ENCODE measurements at regions not wholly inside any gene's neighbourhood (a gene's known extent, or its start where the extent isn't known, plus 50 kb on each side); places are given as distances from the start of the nearest gene placed in this dataset.

GRCh38 chr6:170462366-170463020 is 90.6 kb downstream of the PSMB1 start:
- Histone ChIP-seq H3K4me3 (ENCODE audit: low read depth in 1 of 2, low read length in 2 of 2) (no peak overlapping the region), H3K27me3 (ENCODE audit: low read depth, low read length) (no peaks in the 10 kb centered on the region), H3K27ac (ENCODE audit: low read length) (no peak overlapping the region), H3K9me3 (ENCODE audit: control insufficient read depth in 1 of 2, low read length in 2 of 2) (no peaks in the 10 kb centered on the region), H3K4me1 (ENCODE audit: control insufficient read depth in 1 of 2, insufficient read depth in 2 of 2, low read length in 2 of 2) (peaks cover 0 to 4% of the 10 kb centered on the region in 2 donors), H3K36me3 (ENCODE audit: control insufficient read depth in 1 of 2, insufficient read depth in 2 of 2, low read length in 2 of 2) (no peaks in the 10 kb centered on the region)

- peaks cover 0 to 4% of the 10 kb centered on the region in 2 donors for H3K4me1 ChIP-seq (ENCODE audit: control insufficient read depth in 1 of 2, insufficient read depth in 2 of 2, low read length in 2 of 2)
- H3K4me3 ChIP-seq (ENCODE audit: low read depth in 1 of 2, low read length in 2 of 2), result no peak overlapping the region
- no peaks in the 10 kb centered on the region for H3K27me3 ChIP-seq (ENCODE audit: low read depth, low read length)
- no peaks in the 10 kb centered on the region for H3K36me3 ChIP-seq (ENCODE audit: control insufficient read depth in 1 of 2, insufficient read depth in 2 of 2, low read length in 2 of 2)
- no peak overlapping the region for H3K27ac ChIP-seq (ENCODE audit: low read length)
- no peaks in the 10 kb centered on the region for H3K9me3 ChIP-seq (ENCODE audit: control insufficient read depth in 1 of 2, low read length in 2 of 2)
Measured at GRCh38 chr6:170461556-170462365, 91.3 kb downstream of the PSMB1 start.

- Histone ChIP-seq H3K4me1 (ENCODE audit: control insufficient read depth in 1 of 2, insufficient read depth in 2 of 2, low read length in 2 of 2) (peaks cover 0 to 4% of the 10 kb centered on the region in 2 donors), H3K4me3 (ENCODE audit: low read depth in 1 of 2, low read length in 2 of 2) (no peak overlapping the region), H3K27me3 (ENCODE audit: low read depth, low read length) (no peaks in the 10 kb centered on the region), H3K27ac (ENCODE audit: low read length) (no peak overlapping the region), H3K9me3 (ENCODE audit: control insufficient read depth in 1 of 2, low read length in 2 of 2) (no peaks in the 10 kb centered on the region), H3K36me3 (ENCODE audit: control insufficient read depth in 1 of 2, insufficient read depth in 2 of 2, low read length in 2 of 2) (no peaks in the 10 kb centered on the region)
Measured at GRCh38 chr6:170461111-170461510, 92.0 kb downstream of the PSMB1 start.

GRCh38 chr6:170460641-170461040 is 92.5 kb downstream of the PSMB1 start:
- peaks cover 0 to 4% of the 10 kb centered on the region in 2 donors for H3K4me1 ChIP-seq (ENCODE audit: control insufficient read depth in 1 of 2, insufficient read depth in 2 of 2, low read length in 2 of 2)

GRCh38 chr6:170459451-170459850 is 93.7 kb downstream of the PSMB1 start:
- peak overlapping the region in 1 of 2 donors; percentile 52 for H3K4me3 ChIP-seq (ENCODE audit: low read depth in 1 of 2, low read length in 2 of 2)
- H3K27me3 ChIP-seq (ENCODE audit: low read depth, low read length), result no peaks in the 10 kb centered on the region
- no peak overlapping the region for H3K27ac ChIP-seq (ENCODE audit: low read length)
- no peaks in the 10 kb centered on the region for H3K9me3 ChIP-seq (ENCODE audit: control insufficient read depth in 1 of 2, low read length in 2 of 2)
- H3K36me3 ChIP-seq (ENCODE audit: control insufficient read depth in 1 of 2, insufficient read depth in 2 of 2, low read length in 2 of 2), result no peaks in the 10 kb centered on the region
- peaks cover 0 to 4% of the 10 kb centered on the region in 2 donors for H3K4me1 ChIP-seq (ENCODE audit: control insufficient read depth in 1 of 2, insufficient read depth in 2 of 2, low read length in 2 of 2)

More at GRCh38 chr6:170460641-170461040, 92.5 kb downstream of the PSMB1 start:
- H3K4me3 ChIP-seq (ENCODE audit: low read depth in 1 of 2, low read length in 2 of 2), result no peak overlapping the region
- no peaks in the 10 kb centered on the region for H3K9me3 ChIP-seq (ENCODE audit: control insufficient read depth in 1 of 2, low read length in 2 of 2)
- no peak overlapping the region for H3K27ac ChIP-seq (ENCODE audit: low read length)
- no peaks in the 10 kb centered on the region for H3K27me3 ChIP-seq (ENCODE audit: low read depth, low read length)
- no peaks in the 10 kb centered on the region for H3K36me3 ChIP-seq (ENCODE audit: control insufficient read depth in 1 of 2, insufficient read depth in 2 of 2, low read length in 2 of 2)

GRCh38 chr6:170456886-170457698 is 96.0 kb downstream of the PSMB1 start:
- no peaks in the 10 kb centered on the region for H3K27me3 ChIP-seq (ENCODE audit: low read depth, low read length)
- H3K36me3 ChIP-seq (ENCODE audit: control insufficient read depth in 1 of 2, insufficient read depth in 2 of 2, low read length in 2 of 2), result no peaks in the 10 kb centered on the region
- H3K4me1 ChIP-seq (ENCODE audit: control insufficient read depth in 1 of 2, insufficient read depth in 2 of 2, low read length in 2 of 2), result peaks cover 0 to 4% of the 10 kb centered on the region in 2 donors
- no peaks in the 10 kb centered on the region for H3K9me3 ChIP-seq (ENCODE audit: control insufficient read depth in 1 of 2, low read length in 2 of 2)
- H3K4me3 ChIP-seq (ENCODE audit: low read depth in 1 of 2, low read length in 2 of 2), result no peak overlapping the region
- no peak overlapping the region for H3K27ac ChIP-seq (ENCODE audit: low read length)

Data from muscle layer of duodenum (tissue), 2 donors.